COLO668 (cell line): ENCODE measurements at regions not wholly inside any gene's neighbourhood (a gene's known extent, or its start where the extent isn't known, plus 50 kb on each side); places are given as distances from the start of the nearest gene placed in this dataset.
"Not testable (repeated sequence)": the region's sequence is repeated elsewhere in the genome, so short reads cannot be mapped to it uniquely, and the experiment has no call there.

Experiments used
- DNase-seq: peaks from one replicate; lab custom pipeline; 2025; ENCODE audit not compliant: unreplicated experiment; lab: John Stamatoyannopoulos, UW

DNA sequence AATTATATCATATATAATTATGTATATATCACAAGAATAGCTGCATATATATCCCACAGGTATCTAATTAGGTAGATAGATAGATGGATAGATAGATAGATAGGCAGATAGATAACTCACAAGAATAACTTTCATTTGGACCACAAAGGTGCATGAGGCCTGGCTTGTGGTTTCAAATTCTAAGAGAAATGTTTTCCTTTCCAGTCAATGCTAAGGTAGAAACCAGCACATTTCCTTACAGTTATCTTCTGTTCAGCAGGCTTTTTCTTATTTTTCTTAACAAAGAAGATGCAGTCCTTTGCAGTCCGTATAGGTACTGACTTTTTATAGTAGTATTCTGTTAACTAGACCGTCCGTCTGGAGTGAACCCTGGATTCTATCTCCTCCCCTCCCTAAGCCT lies 152.9 kb upstream of the ANKFN1 start:
- DNase-seq: no peak

DNA sequence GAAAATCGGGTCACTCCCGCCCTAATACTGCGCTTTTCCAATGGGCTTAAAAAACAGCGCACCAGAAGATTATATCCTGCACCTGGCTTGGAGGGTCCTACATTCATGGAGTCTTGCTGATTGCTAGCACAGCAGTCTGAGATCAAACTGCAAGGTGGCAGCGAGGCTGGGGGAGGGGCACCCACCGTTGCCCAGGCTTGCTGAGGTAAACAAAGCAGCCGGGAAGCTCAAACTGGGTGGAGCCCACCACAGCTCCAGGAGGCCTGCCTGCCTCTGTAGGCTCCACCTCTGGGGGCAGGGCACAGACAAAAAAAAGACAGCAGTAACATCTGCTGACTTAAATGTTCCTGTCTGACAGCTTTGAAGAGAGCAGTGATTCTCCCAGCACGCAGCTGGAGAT lies 150.6 kb upstream of the ANKFN1 start:
- DNase-seq: not testable (repeated sequence)

DNA sequence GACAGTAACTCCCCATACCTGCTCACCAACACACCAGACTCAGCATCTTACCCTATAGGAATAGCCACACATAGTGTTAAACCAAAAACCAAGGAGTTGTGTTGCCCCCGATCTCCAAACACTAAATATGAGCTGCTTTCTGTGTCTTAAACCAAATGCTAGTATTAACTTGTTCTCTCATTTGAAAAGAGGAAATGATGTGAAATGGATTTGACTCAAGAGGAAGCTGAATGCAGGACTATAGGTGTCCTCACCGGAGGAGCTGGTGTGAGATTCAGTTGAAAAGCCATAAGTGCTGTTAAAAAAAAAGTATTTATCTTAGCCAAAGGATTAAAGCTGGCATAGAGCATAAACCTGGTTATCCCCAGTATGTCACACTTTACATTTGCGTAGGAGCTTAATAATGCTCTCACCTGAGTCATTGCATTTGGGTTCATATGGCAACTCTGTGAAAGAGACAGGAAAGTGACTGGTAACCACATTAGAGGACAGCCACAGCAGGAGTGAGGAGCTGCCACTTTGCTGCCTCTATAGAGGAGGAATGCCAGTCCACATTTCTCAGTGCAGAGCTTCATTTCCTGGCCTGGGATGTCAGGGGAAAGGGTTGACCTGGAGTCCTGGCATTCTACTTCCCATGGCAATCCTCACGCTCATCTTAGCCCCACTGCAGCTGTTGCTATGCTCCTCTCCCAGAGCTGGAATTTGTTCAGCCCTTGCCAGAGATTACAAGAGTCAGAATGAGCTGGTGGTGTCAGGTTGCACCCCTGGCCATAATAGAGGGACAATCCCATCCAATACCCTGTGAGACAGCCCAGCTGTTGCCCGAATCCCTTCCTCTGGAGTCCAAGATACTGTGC lies 143.3 kb upstream of the ANKFN1 start:
- DNase-seq: no peak

DNA sequence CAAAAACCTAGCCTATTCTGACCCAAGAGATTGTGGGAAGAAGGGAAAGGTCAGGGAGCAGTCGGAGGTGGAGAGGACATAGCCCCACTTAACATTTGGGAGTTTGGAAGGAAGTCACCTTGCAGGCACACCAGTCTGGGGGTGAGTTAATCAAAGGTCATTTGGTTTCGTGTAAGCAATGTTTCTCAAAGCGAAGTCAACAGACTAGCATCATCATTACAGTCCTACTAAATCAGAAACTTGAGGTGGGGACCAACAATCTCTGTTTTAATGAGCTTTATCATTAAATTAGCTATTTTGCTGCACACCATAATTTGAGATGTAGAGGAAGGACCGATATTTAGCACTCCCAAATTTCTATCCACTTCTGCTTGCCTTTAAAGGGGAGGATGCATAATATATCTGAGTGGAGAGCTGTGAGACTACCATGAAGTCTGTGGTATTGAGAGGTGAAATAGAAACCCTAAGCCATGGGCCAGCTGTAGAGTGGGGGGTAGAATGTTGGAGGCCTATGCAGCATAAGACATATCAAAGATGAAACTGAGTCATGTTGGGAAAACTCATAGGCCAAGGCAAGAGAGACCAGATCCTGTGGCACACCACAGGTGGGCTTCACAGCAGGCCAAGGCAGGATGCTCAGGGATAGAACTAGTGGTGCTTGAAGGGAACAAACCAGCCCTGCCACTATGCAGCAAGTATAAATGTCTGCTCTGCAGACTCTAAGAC lies 141.7 kb upstream of the ANKFN1 start:
- no peak for DNase-seq

DNA sequence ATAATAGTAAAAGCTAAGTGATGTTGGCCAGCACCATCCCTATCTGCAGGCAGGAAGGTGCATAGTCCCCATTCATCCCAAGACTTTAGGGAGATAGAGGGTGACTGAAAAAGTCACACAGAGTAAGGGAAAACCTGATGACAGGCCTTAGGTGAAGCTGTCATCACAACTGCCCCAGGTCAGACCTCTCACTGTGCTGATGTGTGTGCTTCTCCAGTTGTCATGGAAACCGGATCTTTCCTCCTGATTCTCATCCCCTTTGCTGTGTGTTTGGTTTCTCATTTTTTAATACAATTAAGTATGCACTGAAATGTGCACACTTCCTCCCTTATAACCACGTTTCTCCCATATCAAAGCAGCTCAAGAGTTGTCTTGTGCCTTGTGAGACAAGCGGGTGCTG lies 135.1 kb upstream of the ANKFN1 start:
- DNase-seq: no peak

DNA sequence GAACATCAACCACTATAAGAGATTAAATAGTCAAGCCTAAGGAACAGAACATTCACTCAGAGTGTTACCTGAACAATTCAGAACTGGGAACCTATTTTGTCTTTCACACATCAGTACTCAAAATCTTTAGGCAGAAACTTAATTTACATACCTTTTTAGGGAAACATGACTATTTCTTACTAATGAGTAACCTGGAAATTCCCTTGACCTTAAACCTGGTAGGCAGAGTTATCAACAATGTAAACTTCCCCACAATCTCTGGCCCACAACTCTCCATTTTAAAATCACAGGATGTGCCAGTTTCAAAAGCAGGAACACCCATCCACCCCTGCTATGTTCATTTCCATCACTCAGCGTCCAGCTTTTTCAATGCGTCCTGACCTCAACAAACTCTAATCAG lies 132.9 kb upstream of the ANKFN1 start:
- DNase-seq: no peak

DNA sequence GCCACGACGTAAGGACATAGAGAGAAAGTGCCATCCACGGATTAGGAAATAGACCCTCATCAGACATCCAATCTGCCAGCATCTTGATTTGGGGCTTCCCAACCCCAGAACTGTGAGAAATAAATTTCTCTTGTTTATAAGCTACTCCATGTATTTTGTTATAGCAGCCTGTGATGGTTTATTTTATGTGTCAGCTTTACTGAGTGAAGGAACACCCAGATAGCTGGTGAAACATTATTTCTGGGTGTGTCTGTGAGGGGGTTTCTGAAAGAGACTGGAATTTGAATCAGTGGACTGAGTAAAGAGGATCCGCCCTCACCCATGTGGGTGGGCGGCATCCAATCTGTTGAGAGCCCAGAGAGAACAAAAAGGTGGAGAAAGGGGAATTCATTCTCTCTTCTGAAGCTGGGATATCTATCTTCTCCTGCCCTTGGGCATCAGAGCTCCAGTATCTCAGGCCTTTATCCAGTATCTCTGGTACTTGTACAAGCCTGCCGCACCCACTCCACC lies 131.5 kb upstream of the ANKFN1 start:
- DNase-seq: no peak

DNA sequence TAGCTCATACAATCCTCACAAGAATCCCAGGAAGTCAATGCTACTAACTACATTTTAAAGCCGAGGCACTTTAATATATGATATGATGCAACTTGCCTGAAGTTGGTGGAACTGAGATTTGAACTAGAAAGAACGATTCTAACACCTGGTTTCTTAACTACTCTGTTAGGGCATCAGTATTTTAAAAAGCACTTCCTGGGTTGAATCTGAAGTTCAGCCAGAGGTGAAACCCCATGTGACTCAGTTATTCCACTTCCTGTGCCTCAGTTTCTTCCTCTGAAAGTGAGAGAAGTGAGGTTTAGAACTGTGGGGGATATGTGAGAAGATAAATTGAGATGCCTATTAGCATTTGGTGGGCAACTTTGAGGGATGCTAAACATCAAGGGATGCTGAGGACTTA lies 129.4 kb upstream of the ANKFN1 start:
- no peak for DNase-seq

DNA sequence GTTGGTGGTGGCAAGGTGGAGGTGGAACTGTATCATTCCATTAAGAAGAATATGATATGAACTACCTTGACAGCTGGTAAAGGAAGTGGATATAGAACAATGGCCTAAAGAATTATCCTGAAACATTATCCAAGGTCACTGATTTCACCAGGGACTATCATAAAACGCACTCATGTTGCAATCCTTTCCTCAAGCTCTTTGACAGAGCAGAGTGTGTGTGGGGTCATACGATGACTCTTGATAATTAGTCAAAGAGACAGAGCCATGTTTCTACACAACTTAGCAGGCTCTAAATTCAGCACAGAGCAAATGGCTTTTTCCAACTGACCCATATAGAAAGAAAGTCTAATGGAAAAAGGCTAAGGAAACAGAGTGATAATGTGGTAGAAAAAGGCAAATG lies 126.4 kb upstream of the ANKFN1 start:
- no peak for DNase-seq

DNA sequence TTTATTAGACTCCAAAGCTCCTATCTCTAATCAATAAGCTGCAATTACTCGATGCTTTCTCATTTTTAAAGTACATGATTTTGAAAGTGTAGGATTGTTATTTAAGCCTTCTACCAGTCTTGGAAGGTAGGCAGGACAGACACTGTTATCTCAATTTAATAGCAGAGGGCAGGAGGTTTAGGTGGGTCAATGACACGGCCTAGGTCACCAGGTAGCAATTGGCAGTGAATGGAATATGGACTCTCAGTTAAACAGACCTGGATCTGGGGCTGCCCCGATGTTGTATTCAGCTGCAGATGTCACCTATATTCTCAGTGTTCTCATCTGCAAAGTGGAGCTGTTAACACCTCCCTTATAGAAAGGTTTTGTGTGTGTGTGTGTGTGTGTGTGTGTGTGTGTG lies 124.4 kb upstream of the ANKFN1 start:
- no peak for DNase-seq

DNA sequence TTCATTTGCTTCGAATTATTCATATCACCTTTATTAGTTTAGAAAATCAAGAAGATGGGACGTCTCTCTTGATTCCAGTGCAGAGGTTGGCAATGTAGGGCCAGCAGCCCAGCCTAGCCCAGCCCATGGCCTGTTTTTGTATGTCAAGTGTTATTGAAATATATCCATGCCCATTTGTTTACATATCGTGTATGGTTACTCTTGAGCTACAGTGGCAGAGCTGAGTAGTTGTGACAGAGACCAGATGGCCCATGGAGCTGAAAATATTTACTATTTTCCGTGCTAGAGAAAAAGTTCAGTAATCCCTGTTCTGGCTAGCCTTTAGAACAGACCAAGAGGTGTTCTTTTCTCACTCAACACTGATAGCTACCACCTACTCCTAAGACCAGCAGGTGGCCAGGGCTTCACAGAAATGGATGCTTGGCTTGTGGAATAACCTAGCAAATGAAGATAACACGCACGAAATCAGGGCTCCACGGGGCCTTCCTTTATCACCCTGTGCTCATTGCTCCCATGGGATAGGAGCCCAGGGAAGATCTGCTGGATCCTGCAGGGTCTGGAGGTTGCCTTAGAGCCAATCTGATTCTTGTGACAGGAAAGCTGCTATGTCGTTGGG lies 123.2 kb upstream of the ANKFN1 start:
- DNase-seq: no peak

DNA sequence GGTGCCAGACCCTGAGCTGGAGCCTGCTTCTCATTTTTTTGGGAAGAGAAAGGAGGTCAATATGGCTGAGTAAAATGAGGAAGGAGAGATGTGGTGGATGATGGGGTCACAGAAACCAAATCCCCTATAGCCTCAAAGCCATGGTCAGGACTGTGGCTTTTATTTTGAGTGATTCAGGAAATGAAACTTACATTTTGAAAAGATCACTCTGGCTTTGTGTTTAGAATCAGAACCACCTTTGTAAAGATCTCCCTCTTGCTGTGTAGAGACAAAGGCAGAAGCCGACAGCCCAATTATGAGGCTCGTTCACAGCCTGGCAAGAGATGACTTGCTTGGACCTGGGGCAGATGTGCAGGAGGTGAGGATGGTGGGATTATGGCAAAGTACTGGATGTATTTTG lies 121.6 kb upstream of the ANKFN1 start:
- no peak for DNase-seq

DNA sequence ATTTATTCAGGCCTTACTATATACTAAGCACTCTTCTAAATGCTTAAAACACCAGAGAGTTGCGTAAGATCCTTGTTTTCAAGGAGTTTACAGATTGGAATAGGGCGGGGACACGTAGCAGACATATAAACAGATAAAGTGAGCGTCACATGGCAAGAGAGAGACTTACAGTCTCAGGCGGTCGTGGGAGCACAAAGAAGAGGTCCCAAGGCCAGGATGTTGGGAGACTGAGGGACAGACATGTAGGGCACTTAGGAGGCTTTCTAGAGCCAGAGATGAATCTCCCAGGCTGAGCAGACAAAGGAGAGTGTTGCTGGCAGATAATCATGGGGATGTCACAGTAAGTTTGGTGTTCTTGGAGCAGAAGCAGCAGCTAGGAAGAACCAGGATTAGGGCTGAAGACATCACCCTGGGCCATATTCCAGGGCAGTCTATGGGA lies 119.1 kb upstream of the ANKFN1 start:
- DNase-seq: no peak

DNA sequence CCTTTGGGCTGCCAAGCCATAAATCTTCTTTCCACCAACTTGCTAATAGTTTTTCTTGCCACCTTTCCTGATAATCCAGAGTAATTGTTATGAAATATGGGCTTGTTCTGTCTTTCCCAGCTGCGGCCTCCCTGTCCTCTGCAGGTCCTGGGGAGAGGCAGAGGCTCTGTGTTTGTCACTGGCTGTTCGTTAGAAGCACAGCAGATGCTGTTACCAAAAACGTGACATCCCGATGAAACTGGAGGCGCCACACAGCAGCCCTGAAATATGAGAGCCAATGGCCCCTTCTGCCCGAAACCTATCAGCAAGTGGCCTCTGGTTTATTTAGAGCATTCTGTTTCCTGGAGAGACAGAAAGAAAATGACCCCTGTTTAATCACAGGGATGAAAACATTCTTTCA lies 115.1 kb upstream of the ANKFN1 start:
- DNase-seq: no peak

DNA sequence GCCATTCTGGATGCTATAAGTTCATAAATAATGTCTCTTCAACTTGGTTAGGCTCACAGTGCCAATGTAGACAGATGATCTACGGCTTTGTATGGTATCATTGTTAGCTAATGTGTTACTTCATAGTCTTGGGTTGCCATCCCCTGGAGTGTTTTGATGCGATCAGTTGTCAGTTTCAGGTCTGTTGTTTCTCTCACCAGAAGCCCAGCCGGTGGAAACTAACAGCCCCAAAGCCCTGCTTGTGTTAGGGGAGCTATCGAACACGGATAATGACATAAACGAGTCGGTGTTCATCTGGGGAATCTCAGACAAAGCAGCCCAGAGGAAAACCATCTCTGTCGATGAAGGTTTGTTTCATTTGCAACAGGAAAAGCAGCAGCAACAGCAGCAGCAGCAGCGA lies 107.4 kb upstream of the ANKFN1 start:
- DNase-seq: no peak

DNA sequence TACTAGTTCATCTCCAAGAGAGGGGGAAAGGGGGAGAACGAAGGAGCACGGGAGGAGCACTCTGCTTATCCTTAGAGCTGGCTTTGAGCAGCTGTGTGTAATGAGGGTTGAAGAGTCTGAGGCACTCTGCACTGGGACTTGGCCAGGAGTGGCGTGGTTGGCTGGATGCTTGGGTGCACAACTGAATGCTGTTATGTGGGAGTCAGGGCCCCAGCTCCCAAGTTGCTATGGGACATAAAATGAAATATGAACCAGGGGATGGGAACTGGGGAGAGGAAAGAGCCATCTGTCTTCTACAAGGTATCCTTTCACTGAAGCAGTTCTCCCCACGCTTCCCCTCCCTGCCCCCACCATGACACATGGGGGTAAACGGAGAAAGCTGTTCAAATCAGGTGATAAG lies 105.9 kb upstream of the ANKFN1 start:
- no peak for DNase-seq

DNA sequence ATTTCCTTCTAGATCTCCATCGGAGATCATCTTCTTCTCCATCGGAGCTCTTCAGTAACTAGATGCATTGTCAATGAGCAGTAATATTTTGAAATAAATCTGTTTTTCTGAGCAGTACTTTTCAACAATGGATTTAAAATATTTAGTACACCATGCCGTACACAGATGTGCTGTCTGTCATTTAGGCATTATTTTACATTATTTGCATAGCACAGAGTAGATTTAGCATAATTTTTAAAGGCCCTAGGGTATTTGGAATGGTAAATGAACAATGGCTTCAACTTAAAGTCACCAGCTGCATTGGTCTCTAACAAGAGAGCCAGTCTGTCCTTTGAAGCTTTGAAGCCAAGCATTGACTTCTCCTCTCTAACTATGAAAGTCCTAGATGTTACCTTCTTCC lies 95.4 kb upstream of the ANKFN1 start:
- DNase-seq: no peak

DNA sequence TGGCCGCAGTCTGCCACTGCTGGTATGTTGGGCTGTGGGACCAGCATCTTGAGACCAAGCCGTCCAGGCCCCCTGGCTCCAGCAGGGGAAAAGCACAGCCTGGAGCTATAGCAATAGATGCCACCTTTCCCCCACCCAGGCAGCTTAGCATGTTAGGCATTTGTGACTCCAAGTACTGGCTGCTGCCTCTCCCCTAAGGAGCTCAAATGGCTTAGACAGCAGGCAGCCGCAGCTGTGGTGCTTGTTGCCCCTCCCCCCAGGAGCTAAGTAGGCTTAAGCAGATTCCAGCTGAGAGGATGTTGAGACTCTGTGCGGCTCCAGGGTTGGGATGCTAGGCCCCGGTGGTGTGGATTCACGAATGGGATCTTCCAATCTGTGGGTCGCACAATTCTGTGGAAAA lies 88.8 kb upstream of the ANKFN1 start:
- no peak for DNase-seq

DNA sequence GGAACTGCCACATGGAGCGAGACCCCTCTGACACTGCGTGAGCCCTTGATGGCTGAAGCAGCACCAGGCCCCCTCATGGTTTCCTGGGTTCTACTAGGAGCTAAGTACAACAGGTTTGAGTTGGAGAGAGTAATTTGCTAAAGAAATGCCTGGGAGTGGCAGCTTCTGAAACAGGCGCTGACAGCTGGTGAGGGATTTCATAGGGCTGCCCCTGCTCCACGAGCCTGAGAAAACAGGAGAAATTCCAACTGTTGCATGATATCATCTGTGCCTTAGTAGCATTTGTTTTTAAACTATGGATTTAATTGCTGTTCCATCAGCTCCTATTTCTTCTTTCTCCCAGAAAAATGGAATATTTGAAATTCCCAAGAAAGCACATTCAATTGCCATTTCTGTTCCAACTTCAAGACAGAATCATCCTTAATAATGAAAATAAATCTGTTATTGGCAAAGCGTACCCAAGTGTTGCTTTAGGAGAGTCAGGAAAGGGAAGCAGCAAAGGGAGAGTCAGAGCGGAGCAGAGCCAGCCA lies 78.8 kb upstream of the ANKFN1 start:
- DNase-seq: no peak

DNA sequence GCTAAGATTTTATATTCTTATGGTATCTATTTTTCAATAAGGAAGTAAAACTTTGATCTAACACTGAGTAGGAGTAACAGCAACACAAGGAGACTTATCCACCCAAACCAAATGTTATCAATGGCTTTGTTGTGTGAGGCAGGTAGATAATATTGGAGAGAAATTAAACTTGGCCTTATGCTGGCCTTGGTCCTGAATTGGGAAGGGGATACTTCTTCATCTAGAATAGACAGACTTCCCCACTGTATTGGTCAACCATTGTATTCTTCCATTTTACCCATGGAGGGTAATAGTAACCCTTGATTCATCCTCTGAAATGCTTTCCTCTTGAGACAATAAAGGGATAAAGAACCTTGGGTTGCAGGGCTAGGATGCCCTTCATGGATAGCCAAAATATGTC lies 76.3 kb upstream of the ANKFN1 start:
- no peak for DNase-seq

DNA sequence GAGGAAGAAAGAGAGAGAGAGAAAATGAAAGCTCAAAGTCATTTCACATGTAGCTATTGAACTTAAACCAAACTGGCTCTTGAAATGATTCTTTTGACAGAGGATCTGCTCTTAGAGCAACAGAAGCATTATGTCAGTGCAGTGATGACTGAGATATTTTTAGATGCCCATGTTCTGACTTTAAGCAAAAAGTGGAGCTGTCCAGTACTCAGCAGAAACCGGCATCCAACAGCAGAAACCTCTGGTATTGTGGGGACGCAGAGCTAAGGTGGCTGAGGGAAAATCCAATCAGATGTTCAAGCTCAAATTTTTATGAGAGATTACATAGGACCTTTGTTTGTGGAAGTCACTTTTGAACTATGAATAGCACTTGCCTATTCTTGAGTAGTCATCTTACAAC lies 69.8 kb upstream of the ANKFN1 start:
- no peak for DNase-seq
